Activated naive CD8-positive, alpha-beta T cell treated with anti-CD3 and anti-CD28 coated beads, Interleukin-2, amount 50 U/mL, for 24 hours (primary cell): ENCODE measurements at regions not wholly inside any gene's neighbourhood (a gene's known extent, or its start where the extent isn't known, plus 50 kb on each side); places are given as distances from the start of the nearest gene placed in this dataset.
"Not testable (repeated sequence)": the region's sequence is repeated elsewhere in the genome, so short reads cannot be mapped to it uniquely, and the experiment has no call there.

Source experiments
- ATAC-seq: fragments of 150-1000 bp; cut with Tn5 transposase; one replicate; pipeline ENCODE4 v1.10.0; 2021
- DNase-seq: peaks from one replicate; pipeline ENCODE4 v3.0.0; 2021
- H3K27ac Mint-ChIP-seq: one replicate; pipeline ENCODE4 v1.8.0; 2021; ENCODE audit warnings: mild to moderate bottlenecking, mixed read lengths
- H3K27me3 Mint-ChIP-seq: one replicate; pipeline ENCODE4 v1.8.0; 2021; ENCODE audit warnings: mixed read lengths
- H3K36me3 Mint-ChIP-seq: one replicate; pipeline ENCODE4 v1.8.0; 2021; ENCODE audit warnings: low read depth, mixed read lengths
- H3K4me1 Mint-ChIP-seq: one replicate; pipeline ENCODE4 v1.8.0; 2021; ENCODE audit warnings: mixed read lengths
- H3K4me3 Mint-ChIP-seq: one replicate; pipeline ENCODE4 v1.8.0; 2021; ENCODE audit warnings: mild to moderate bottlenecking, moderate library complexity, mixed read lengths
- H3K9me3 Mint-ChIP-seq: one replicate; pipeline ENCODE4 v1.8.0; 2021; ENCODE audit warnings: mixed read lengths

- ATAC-seq (no peak), DNase-seq (no peak)
- H3K9me3 Mint-ChIP-seq: no peaks in the 10 kb centered on the region
- H3K4me3 Mint-ChIP-seq: no peak overlapping the region
- no peaks in the 10 kb centered on the region for H3K36me3 Mint-ChIP-seq
- H3K4me1 Mint-ChIP-seq: no peaks in the 10 kb centered on the region
- no peaks in the 10 kb centered on the region for H3K27me3 Mint-ChIP-seq
- no peak overlapping the region for H3K27ac Mint-ChIP-seq
Measured at GRCh38 chr7:46131916-46132795, 211.1 kb upstream of the IGFBP3 start.

GRCh38 chr7:46129831-46130230 lies 208.8 kb upstream of the IGFBP3 start:
- DNase-seq (no peak), ATAC-seq (no peak)
- H3K27me3 Mint-ChIP-seq: no peaks in the 10 kb centered on the region
- no peaks in the 10 kb centered on the region for H3K4me1 Mint-ChIP-seq
- H3K36me3 Mint-ChIP-seq: no peaks in the 10 kb centered on the region
- H3K4me3 Mint-ChIP-seq: no peak overlapping the region
- no peaks in the 10 kb centered on the region for H3K9me3 Mint-ChIP-seq
- no peak overlapping the region for H3K27ac Mint-ChIP-seq

GRCh38 chr7:46127814-46128213 lies 206.7 kb upstream of the IGFBP3 start:
- H3K9me3 Mint-ChIP-seq: no peaks in the 10 kb centered on the region
- H3K27ac Mint-ChIP-seq: no peak overlapping the region
- no peak overlapping the region for H3K4me3 Mint-ChIP-seq
- DNase-seq (no peak), ATAC-seq (no peak)
- no peaks in the 10 kb centered on the region for H3K4me1 Mint-ChIP-seq
- no peaks in the 10 kb centered on the region for H3K27me3 Mint-ChIP-seq
- H3K36me3 Mint-ChIP-seq: no peaks in the 10 kb centered on the region

DNA sequence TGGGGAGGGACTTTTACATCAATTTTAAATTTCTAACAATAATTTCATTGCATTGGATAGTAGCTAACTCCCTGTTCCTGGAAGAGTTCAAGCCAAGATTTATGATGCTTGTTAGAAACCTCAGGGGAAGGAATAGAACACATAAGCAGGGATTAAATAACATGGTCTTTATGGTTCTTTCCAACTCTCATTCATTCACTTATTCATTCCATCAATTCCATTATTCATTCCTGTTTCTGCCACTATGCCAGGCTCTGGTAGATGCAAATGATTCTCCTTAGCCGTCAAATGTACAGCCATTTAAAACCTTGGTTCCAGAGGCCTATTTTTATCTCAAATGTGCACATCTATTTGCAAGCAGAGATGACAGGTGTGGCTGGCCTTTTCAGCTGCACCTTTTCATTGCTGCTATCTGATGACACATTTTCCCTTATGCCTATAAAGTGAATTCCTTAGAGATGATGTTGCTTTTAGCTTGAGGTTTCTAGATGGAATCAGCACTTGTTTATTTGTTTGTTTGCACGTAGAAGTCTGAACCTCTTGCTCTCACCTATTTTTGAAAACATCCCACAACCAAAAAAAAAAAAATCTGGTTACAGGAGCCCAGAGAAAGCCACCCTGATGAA lies 205.7 kb upstream of the IGFBP3 start:
- H3K36me3 Mint-ChIP-seq: no peaks in the 10 kb centered on the region
- no peak overlapping the region for H3K4me3 Mint-ChIP-seq
- no peaks in the 10 kb centered on the region for H3K27me3 Mint-ChIP-seq
- H3K9me3 Mint-ChIP-seq: no peaks in the 10 kb centered on the region
- no peak for ATAC-seq
- H3K4me1 Mint-ChIP-seq: no peaks in the 10 kb centered on the region
- no peak for DNase-seq
- H3K27ac Mint-ChIP-seq: no peak overlapping the region

GRCh38 chr7:46123756-46124343 lies 202.8 kb upstream of the IGFBP3 start:
- Mint-ChIP-seq H3K27ac (no peak overlapping the region), H3K36me3 (no peaks in the 10 kb centered on the region), H3K9me3 (no peaks in the 10 kb centered on the region), H3K4me1 (no peaks in the 10 kb centered on the region), H3K27me3 (no peaks in the 10 kb centered on the region), H3K4me3 (no peak overlapping the region)
- DNase-seq (no peak), ATAC-seq (no peak)

GRCh38 chr7:46115410-46115809 lies 194.3 kb upstream of the IGFBP3 start:
- Mint-ChIP-seq H3K27ac (no peak overlapping the region), H3K36me3 (no peaks in the 10 kb centered on the region), H3K4me3 (no peak overlapping the region), H3K27me3 (no peaks in the 10 kb centered on the region), H3K9me3 (no peaks in the 10 kb centered on the region), H3K4me1 (no peaks in the 10 kb centered on the region)
- ATAC-seq: no peak
- no peak for DNase-seq

- no peaks in the 10 kb centered on the region for H3K27me3 Mint-ChIP-seq
- H3K4me3 Mint-ChIP-seq: no peak overlapping the region
- H3K9me3 Mint-ChIP-seq: no peaks in the 10 kb centered on the region
- H3K36me3 Mint-ChIP-seq: no peaks in the 10 kb centered on the region
- ATAC-seq (no peak), DNase-seq (no peak)
- no peak overlapping the region for H3K27ac Mint-ChIP-seq
- no peaks in the 10 kb centered on the region for H3K4me1 Mint-ChIP-seq
Measured at GRCh38 chr7:46109437-46109836, 188.4 kb upstream of the IGFBP3 start.

DNA sequence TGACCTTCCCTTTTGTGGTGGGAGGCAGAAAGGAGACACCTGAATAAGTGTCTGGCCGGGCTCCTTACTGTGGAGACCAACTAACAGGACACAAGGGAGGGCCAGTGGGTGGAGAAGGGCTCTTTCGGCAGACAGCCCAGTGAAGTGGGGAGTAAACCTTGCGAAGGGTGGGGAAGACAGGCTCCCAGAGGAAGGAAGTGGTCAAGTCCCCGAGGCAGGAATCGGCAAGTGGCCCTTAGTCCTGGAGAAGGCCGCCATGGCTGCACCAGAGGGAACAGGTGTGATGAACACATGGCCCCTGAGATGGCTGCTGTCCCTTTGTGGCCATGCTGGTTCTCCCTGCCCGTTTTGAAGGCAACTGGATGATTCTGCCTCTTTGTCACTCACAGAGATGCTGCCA lies 187.2 kb upstream of the IGFBP3 start:
- no peak overlapping the region for H3K27ac Mint-ChIP-seq
- no peak overlapping the region for H3K4me3 Mint-ChIP-seq
- H3K27me3 Mint-ChIP-seq: no peaks in the 10 kb centered on the region
- no peaks in the 10 kb centered on the region for H3K9me3 Mint-ChIP-seq
- no peaks in the 10 kb centered on the region for H3K4me1 Mint-ChIP-seq
- DNase-seq (no peak), ATAC-seq (no peak)
- no peaks in the 10 kb centered on the region for H3K36me3 Mint-ChIP-seq

DNA sequence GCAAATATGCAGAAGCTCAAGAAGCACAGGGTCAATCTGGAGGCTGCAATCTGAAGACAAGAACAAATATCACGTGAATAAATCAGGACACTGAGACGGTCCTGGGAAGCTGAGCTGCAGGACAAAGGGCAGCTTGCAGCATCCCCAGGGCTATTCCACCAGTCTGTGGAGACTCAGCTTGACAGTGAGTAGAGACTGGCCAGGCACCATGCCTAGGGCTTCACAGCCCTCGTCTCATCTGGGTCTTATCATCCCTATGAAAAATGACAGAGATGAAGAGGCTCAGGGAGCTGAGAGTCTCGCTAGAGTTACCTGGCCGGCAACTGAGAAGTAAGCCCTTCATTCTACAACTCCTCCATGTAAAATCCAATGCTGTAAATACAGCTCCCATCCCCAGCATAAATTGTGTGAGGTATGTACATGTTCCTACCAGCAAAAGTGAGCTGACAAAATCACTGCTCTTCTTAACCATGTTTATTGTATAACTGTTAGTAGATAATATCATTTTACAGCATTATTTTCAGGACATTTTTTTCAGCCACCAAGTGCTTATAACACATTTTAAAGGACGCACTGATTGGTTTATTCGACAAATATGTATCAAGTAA lies 186.6 kb upstream of the IGFBP3 start:
- Mint-ChIP-seq H3K4me1 (no peaks in the 10 kb centered on the region), H3K27ac (no peak overlapping the region), H3K9me3 (no peaks in the 10 kb centered on the region), H3K4me3 (no peak overlapping the region), H3K36me3 (no peaks in the 10 kb centered on the region), H3K27me3 (no peaks in the 10 kb centered on the region)
- ATAC-seq (no peak), DNase-seq (no peak)

DNA sequence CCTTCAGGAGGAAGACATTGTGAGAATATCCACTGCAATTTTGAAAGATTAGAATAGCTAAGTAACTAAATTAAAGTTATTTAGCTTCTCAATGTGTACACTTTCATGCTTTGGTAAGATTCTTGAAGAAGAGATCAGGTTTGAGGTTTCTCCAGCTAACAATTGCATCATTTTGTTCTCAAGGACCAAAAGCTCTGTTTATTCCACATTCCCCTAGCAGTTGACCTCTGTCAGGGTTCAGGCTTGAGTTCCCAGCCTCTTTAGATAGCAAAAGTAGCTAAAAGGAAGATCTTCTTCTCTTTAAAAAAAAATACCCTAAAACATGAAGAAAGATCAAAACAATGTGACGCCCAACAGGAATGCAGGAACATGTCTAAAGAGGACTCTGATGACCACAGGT lies 179.4 kb upstream of the IGFBP3 start:
- no peaks in the 10 kb centered on the region for H3K4me1 Mint-ChIP-seq
- H3K4me3 Mint-ChIP-seq: no peak overlapping the region
- H3K36me3 Mint-ChIP-seq: no peaks in the 10 kb centered on the region
- ATAC-seq (no peak), DNase-seq (no peak)
- no peaks in the 10 kb centered on the region for H3K27me3 Mint-ChIP-seq
- H3K9me3 Mint-ChIP-seq: no peaks in the 10 kb centered on the region
- no peak overlapping the region for H3K27ac Mint-ChIP-seq

GRCh38 chr7:46099076-46099475 lies 178.0 kb upstream of the IGFBP3 start:
- H3K4me1 Mint-ChIP-seq: no peaks in the 10 kb centered on the region
- H3K4me3 Mint-ChIP-seq: no peak overlapping the region
- DNase-seq (no peak), ATAC-seq (no peak)
- no peaks in the 10 kb centered on the region for H3K27me3 Mint-ChIP-seq
- H3K27ac Mint-ChIP-seq: no peak overlapping the region
- H3K36me3 Mint-ChIP-seq: no peaks in the 10 kb centered on the region
- no peaks in the 10 kb centered on the region for H3K9me3 Mint-ChIP-seq

DNA sequence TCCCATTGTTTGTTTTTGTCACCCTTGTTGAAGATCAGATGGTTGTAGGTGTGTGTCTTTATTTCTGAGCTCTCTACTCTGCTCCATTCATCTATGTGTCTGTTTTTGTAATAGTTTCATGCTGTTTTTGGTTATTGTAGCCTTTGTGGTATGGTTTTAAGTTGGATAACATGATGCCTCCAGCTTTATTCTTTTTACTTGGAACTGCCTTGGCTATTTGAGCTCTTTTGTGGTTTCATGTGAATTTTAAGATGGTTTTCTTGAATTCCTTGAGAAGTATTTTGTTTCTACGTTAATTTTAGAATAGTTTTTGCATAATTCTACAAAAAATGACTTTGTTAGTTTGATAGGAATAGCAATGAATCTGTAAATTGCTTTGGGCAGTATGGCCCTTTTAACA lies 170.0 kb upstream of the IGFBP3 start:
- Mint-ChIP-seq H3K4me3 (no peak overlapping the region), H3K4me1 (no peaks in the 10 kb centered on the region), H3K36me3 (no peaks in the 10 kb centered on the region), H3K27me3 (no peaks in the 10 kb centered on the region), H3K9me3 (peaks cover 18% of the 10 kb centered on the region), H3K27ac (no peak overlapping the region)
- ATAC-seq (no peak), DNase-seq (no peak)

GRCh38 chr7:46089281-46089680 lies 168.2 kb upstream of the IGFBP3 start:
- Mint-ChIP-seq H3K4me3 (no peak overlapping the region), H3K4me1 (no peaks in the 10 kb centered on the region), H3K27me3 (no peaks in the 10 kb centered on the region), H3K9me3 (peaks cover 18% of the 10 kb centered on the region), H3K36me3 (no peaks in the 10 kb centered on the region), H3K27ac (no peak overlapping the region)
- DNase-seq (no peak), ATAC-seq (no peak)

DNA sequence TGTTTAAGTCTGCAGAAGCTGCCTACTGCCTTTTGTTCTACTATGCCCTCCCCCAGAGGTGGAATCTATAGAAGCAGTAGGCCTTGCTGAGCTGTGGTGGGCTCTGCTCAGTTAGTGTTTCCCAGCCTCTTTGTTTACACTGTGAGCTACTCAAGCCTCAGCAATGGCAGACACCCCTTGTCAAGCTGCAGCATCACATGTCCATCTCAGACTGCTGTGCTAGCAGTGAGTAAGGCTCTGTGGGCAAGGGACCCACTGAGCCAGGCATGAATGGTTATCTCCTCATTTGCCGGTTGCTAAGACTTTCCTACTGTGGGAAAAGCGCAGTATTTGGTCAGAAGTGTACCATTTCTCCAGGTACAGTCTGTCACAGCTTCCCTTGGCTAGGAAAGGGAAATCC lies 167.4 kb upstream of the IGFBP3 start:
- H3K27ac Mint-ChIP-seq, H3K4me3 Mint-ChIP-seq, H3K4me1 Mint-ChIP-seq, DNase-seq, H3K36me3 Mint-ChIP-seq, H3K27me3 Mint-ChIP-seq, ATAC-seq: not testable (repeated sequence)
- peaks cover 18% of the 10 kb centered on the region for H3K9me3 Mint-ChIP-seq

DNA sequence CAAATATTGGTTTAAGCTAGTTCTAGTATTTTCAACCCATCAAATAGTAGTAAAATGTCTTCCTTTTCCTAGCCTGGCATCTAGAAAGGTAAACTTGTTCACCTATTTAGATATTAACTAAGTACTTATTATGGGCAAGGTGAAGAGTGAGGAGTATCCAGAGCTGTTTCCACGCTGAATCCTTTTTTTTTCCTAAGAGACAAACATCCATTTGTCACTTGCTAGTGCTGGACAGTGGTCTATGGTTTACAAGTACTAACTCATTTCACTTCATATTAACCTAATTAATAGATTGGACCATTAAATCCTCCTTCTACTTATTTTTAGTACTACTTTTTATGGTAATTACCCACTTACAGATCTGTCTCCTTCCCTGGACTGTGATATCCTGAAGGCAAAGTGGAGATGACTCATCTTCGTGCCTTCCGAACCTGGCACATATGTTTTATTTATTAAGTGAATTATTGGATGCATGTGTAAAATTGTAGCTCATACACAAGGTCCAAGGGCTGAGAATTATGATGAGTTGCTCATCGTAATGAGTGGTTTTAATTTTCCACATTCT lies 159.6 kb upstream of the IGFBP3 start:
- Mint-ChIP-seq H3K27ac (no peak overlapping the region), H3K27me3 (no peaks in the 10 kb centered on the region), H3K36me3 (no peaks in the 10 kb centered on the region), H3K4me3 (no peak overlapping the region), H3K4me1 (no peaks in the 10 kb centered on the region), H3K9me3 (no peaks in the 10 kb centered on the region)
- no peak for DNase-seq
- ATAC-seq: no peak
